GM12878 (cell line): ENCODE measurements at regions not wholly inside any gene's neighbourhood (a gene's known extent, or its start where the extent isn't known, plus 50 kb on each side); places are given as distances from the start of the nearest gene placed in this dataset.
"Not testable (repeated sequence)": the region's sequence is repeated elsewhere in the genome, so short reads cannot be mapped to it uniquely, and the experiment has no call there.

Source experiments
- BHLHE40 ChIP-seq, 2 experiments: fragments of 450-650 bp in 1 of 2; IDR thresholded peaks; 2 replicates each; pipeline ENCODE4 v1.6.1; 2011 to 2017; ENCODE audit warnings: low read depth in 2 of 2, borderline replicate concordance in 1 of 2, improper control_type of control experiment in 1 of 2, low read length in 1 of 2, mild to moderate bottlenecking in 1 of 2
- TF ChIP-seq, protein P1 (sequence below), 3 experiments: IDR thresholded peaks in 2 of 3; conservative IDR thresholded peaks in 1 of 3; 2 replicates each; pipeline ENCODE4 v1.5.1; 2011; ENCODE audit warnings: low read depth in 3 of 3, low read length in 3 of 3, mild to moderate bottlenecking in 3 of 3, control low read depth in 2 of 3, moderate library complexity in 2 of 3, inconsistent platforms in 1 of 3, mixed read lengths in 1 of 3; ENCODE audit not compliant: control insufficient read depth in 2 of 3, insufficient read depth in 1 of 3; ENCODE audit errors: extremely low read depth in 1 of 3

- TF ChIP-seq BHLHE40 (IDR thresholded peaks at IDR 0.05; ENCODE audit: borderline replicate concordance in 1 of 2, low read depth in 2 of 2, low read length in 1 of 2) = not testable (repeated sequence)
- TF ChIP-seq, protein P1, sequence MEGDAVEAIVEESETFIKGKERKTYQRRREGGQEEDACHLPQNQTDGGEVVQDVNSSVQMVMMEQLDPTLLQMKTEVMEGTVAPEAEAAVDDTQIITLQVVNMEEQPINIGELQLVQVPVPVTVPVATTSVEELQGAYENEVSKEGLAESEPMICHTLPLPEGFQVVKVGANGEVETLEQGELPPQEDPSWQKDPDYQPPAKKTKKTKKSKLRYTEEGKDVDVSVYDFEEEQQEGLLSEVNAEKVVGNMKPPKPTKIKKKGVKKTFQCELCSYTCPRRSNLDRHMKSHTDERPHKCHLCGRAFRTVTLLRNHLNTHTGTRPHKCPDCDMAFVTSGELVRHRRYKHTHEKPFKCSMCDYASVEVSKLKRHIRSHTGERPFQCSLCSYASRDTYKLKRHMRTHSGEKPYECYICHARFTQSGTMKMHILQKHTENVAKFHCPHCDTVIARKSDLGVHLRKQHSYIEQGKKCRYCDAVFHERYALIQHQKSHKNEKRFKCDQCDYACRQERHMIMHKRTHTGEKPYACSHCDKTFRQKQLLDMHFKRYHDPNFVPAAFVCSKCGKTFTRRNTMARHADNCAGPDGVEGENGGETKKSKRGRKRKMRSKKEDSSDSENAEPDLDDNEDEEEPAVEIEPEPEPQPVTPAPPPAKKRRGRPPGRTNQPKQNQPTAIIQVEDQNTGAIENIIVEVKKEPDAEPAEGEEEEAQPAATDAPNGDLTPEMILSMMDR (IDR thresholded peaks at IDR 0.05 in 2 of 3, conservative IDR thresholded peaks at IDR 0.05 in 1 of 3; ENCODE audit: control insufficient read depth in 2 of 3, extremely low read depth in 1 of 3, insufficient read depth in 1 of 3, low read depth in 3 of 3, low read length in 3 of 3) = not testable (repeated sequence)
These were observed 3075.0 kb downstream of the RPIA start for GRCh38 chr2:91766349-91767048.
